GM13977 (cell line): ENCODE measurements at regions not wholly inside any gene's neighbourhood (a gene's known extent, or its start where the extent isn't known, plus 50 kb on each side); places are given as distances from the start of the nearest gene placed in this dataset.
"Not testable (repeated sequence)": the region's sequence is repeated elsewhere in the genome, so short reads cannot be mapped to it uniquely, and the experiment has no call there.

Source experiments
- DNase-seq: peaks from one replicate; pipeline ENCODE4 v3.0.0; 2012; ENCODE audit warnings: low spot score
- CTCF ChIP-seq: IDR thresholded peaks from 2 replicates; pipeline ENCODE4 v1.5.1; 2012; ENCODE audit warnings: mild to moderate bottlenecking, control low read depth; ENCODE audit not compliant: insufficient read depth; ENCODE audit errors: extremely low read depth, missing control alignments
- in situ Hi-C: fragments of 300-500 bp; cut with MboI; formaldehyde crosslinking; loops from one replicate; pipeline ENCODE4 v1.12.0; 2022; ENCODE audit warnings: low sequenced_read_pairs, low pct_unique_long_range_greater_than_20kb, mixed read lengths, inconsistent platforms; ENCODE audit not compliant: unreplicated experiment

GRCh38 chr15:61379005-61379404, 149.9 kb upstream of the RORA start:
- DNase-seq = no peak
- TF ChIP-seq CTCF = no peak
- in situ Hi-C loops = no loop called here

GRCh38 chr15:61376961-61377360, 147.9 kb upstream of the RORA start:
- DNase-seq = no peak
- TF ChIP-seq CTCF = no peak
- in situ Hi-C loops = no loop called here

DNA sequence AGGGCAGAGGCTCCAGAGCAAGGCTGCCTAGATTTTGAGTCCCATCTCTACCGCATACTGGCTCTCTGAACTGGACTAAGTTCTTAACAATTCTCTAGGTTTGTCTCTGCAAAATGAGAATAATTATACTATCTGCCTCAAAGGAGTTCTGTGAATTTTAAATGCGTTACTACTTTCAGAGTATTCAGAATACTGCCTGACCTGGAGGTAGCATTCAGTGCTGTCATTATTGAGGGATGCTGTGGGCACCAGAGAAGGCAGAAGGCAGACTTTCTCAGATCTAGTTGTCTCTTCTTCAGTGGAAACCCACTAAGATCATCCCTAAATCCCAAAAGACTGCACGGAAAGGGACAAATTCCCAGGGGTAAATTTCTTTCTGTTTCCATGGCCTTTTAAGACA, 147.4 kb upstream of the RORA start:
- DNase-seq = no peak
- in situ Hi-C loops = no loop called here
- TF ChIP-seq CTCF = no peak

DNA sequence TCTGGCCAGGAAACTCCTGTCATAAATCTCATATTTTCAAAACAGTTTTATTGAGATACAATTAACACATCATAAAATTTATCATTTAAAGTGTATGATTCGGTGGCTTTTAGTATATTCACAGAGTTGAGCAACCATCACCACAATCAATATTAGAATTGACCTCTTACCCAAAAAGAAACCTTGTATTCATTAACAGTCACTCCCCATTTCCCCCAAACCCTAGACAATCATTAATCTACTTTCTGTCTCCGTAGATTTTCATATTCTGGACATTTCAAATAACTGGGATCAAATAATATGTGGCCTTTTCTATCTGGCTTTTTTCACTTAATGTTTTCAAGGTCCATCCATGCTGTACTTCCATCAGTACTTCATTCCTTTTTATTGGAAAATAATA, 145.7 kb upstream of the RORA start:
- no peak for DNase-seq
- in situ Hi-C loops = no loop called here
- no peak for TF ChIP-seq CTCF

- TF ChIP-seq CTCF = no peak
- in situ Hi-C loops = no loop called here
- no peak for DNase-seq
Measured at GRCh38 chr15:61367953-61368352, 138.9 kb upstream of the RORA start.

DNA sequence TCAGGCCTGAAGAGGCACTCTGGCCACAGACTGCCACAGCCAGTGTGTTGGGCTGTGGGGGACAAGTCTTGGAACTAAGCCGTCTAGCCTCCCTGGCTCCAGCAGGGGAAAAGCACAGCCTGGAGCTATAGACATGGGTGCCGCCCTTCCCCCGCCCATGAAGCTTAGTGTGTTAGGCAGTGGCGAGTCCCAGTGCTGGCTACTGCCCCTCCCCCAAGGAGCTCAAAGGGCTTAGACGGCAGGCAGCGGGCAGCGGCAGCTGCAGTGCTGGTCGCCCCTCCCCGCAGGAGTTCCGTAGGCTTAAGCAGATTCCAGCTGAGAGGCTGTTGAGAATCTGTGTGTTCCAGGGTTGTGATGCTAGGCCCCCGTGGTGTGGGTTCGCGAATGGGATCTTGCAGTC, 135.8 kb upstream of the RORA start:
- TF ChIP-seq CTCF = no peak
- in situ Hi-C loops = no loop called here
- DNase-seq = no peak

- in situ Hi-C loops, DNase-seq: not testable (repeated sequence)
Measured at GRCh38 chr15:61362912-61363311, 133.8 kb upstream of the RORA start.
